Activated T-helper 2 cell treated with anti-CD3 and anti-CD28 coated beads, Interferon-gamma antibody, Interleukin-2, Interleukin-4, amounts not matched to agents 10 μg/mL and 5 μg/mL and 100 μg/mL, durations not matched to agents 14 hours and 24 hours and 36 hours (primary cell): ENCODE measurements at regions not wholly inside any gene's neighbourhood (a gene's known extent, or its start where the extent isn't known, plus 50 kb on each side); places are given as distances from the start of the nearest gene placed in this dataset.
"Not testable (repeated sequence)": the region's sequence is repeated elsewhere in the genome, so short reads cannot be mapped to it uniquely, and the experiment has no call there.

Source experiments
- DNase-seq: peaks from one replicate; pipeline ENCODE4 v3.0.0; 2021; ENCODE audit warnings: low spot score
- H3K27ac Mint-ChIP-seq: one replicate; pipeline ENCODE4 v1.8.0; 2021; ENCODE audit warnings: mixed read lengths
- H3K27me3 Mint-ChIP-seq: one replicate; pipeline ENCODE4 v1.8.0; 2021; ENCODE audit warnings: low read depth, mixed read lengths
- H3K36me3 Mint-ChIP-seq: one replicate; pipeline ENCODE4 v1.8.0; 2021; ENCODE audit warnings: low read depth, mixed read lengths
- H3K4me1 Mint-ChIP-seq: one replicate; pipeline ENCODE4 v1.8.0; 2021; ENCODE audit warnings: low read depth, mixed read lengths
- H3K4me3 Mint-ChIP-seq: one replicate; pipeline ENCODE4 v1.8.0; 2021; ENCODE audit warnings: low read depth, mild to moderate bottlenecking, moderate library complexity, mixed read lengths
- H3K9me3 Mint-ChIP-seq: one replicate; pipeline ENCODE4 v1.8.0; 2021; ENCODE audit warnings: mixed read lengths
- intact Hi-C: fragments of 100-400 bp; cut with micrococcal nuclease; formaldehyde crosslinking; loops from one replicate; pipeline ENCODE4 v1.15.1; 2023

DNA sequence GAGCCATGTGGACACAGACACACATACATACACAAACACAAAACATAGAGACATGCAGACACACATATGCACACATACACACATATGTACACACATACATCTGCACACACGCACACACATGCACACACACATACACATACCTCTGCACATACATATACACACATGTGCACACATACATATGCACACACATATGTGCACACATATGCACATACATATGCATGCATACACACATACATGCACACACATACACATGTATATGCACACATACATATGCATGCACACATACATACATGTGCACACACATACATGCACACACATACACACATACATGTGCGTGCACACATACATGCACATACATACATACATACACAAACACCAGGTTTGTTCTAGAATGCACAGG lies 236.3 kb upstream of the FOXK1 start:
- H3K9me3 Mint-ChIP-seq: peaks cover 28% of the 10 kb centered on the region
- no peaks in the 10 kb centered on the region for H3K36me3 Mint-ChIP-seq

DNA sequence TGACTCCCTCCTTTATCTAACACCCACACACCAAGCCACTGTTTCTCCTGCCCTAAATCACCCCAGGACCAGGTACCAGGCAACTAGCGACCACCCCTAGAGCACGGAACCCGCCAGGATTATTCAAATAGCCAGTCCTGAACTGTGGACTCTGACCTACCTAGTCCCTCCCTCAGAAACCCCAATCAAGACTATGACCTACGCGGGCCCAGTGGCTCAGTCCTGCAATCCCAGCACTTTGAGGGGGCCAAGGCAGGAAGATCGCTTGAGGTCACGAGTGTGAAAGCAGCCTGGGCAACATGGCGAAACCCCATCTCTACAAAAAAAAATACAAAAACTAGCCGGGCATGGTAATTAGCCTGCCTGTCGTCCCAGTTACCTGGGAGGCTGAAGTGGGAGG lies 232.8 kb upstream of the FOXK1 start:
- no peaks in the 10 kb centered on the region for H3K4me1 Mint-ChIP-seq
- intact Hi-C loops: no loop called here
- no peak for DNase-seq
- H3K27me3 Mint-ChIP-seq: no peaks in the 10 kb centered on the region
- no peak overlapping the region for H3K27ac Mint-ChIP-seq
- peaks cover 19% of the 10 kb centered on the region for H3K9me3 Mint-ChIP-seq
- no peaks in the 10 kb centered on the region for H3K36me3 Mint-ChIP-seq
- H3K4me3 Mint-ChIP-seq: no peak overlapping the region

More for the DNA sequence above, 236.3 kb upstream of the FOXK1 start:
- Mint-ChIP-seq H3K27ac (no peak overlapping the region), H3K27me3 (no peaks in the 10 kb centered on the region), H3K4me3 (no peak overlapping the region), H3K4me1 (no peaks in the 10 kb centered on the region)
- no peak for DNase-seq
- intact Hi-C loops: no loop called here

DNA sequence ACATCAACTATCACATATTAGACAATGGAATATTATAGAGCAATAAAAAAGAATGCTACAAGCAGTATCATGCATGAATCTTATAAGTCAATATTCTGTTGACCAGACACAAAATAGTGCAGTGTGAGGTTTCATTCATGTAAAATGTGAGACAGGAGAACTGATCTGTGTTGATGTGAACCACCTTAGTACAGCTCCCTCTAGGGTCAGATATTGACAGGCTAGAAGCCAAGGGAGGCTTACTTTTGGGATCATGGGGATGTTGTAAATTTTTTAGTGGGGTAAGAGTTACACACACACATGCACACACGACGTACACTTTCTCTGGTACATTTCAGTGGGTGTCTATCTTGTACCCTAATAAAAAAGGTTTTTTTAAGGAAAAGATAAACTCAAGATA lies 231.6 kb upstream of the FOXK1 start:
- Mint-ChIP-seq H3K27me3 (no peaks in the 10 kb centered on the region), H3K9me3 (peaks cover 10% of the 10 kb centered on the region), H3K4me1 (no peaks in the 10 kb centered on the region), H3K4me3 (no peak overlapping the region), H3K36me3 (no peaks in the 10 kb centered on the region), H3K27ac (no peak overlapping the region)
- no peak for DNase-seq
- intact Hi-C loops: no loop called here

DNA sequence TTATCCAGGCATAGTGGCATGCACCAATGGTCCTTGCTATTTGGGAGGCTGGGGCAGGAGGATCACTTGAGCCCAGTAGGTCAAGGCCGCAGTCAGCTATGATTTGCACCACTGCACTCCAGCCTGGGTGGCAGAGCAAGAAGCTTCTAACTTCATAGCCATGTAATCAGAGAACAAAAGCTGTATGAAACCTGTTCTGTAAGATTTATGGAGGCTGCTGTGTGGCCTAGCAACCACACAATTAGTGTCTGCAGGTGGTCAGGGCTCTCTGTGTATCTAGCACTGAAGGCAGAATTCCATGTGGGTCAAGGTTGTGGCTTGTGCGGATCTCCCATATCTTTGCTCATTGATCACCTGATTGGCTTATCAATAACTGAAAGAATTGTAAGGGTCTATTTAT lies 221.5 kb upstream of the FOXK1 start:
- no peak overlapping the region for H3K4me3 Mint-ChIP-seq
- no peaks in the 10 kb centered on the region for H3K27me3 Mint-ChIP-seq
- no peak overlapping the region for H3K27ac Mint-ChIP-seq
- no peak for DNase-seq
- H3K4me1 Mint-ChIP-seq: no peaks in the 10 kb centered on the region
- peaks cover 9% of the 10 kb centered on the region for H3K9me3 Mint-ChIP-seq
- no peaks in the 10 kb centered on the region for H3K36me3 Mint-ChIP-seq
- intact Hi-C loops: no loop called here

GRCh38 chr7:4461531-4461930 lies 220.6 kb upstream of the FOXK1 start:
- Mint-ChIP-seq H3K4me1 (no peaks in the 10 kb centered on the region), H3K9me3 (peaks cover 10% of the 10 kb centered on the region), H3K27ac (no peak overlapping the region), H3K36me3 (no peaks in the 10 kb centered on the region), H3K27me3 (no peaks in the 10 kb centered on the region), H3K4me3 (no peak overlapping the region)
- intact Hi-C loops: no loop called here
- DNase-seq: no peak

GRCh38 chr7:4468320-4469102 lies 213.6 kb upstream of the FOXK1 start:
- H3K27me3 Mint-ChIP-seq: no peaks in the 10 kb centered on the region
- no peak for DNase-seq
- H3K4me3 Mint-ChIP-seq: no peak overlapping the region
- intact Hi-C loops: no loop called here
- no peak overlapping the region for H3K27ac Mint-ChIP-seq
- no peaks in the 10 kb centered on the region for H3K4me1 Mint-ChIP-seq
- peaks cover 14% of the 10 kb centered on the region for H3K9me3 Mint-ChIP-seq
- H3K36me3 Mint-ChIP-seq: no peaks in the 10 kb centered on the region

GRCh38 chr7:4470246-4470645 lies 211.8 kb upstream of the FOXK1 start:
- intact Hi-C loops: no loop called here
- Mint-ChIP-seq H3K36me3 (no peaks in the 10 kb centered on the region), H3K9me3 (peaks cover 8% of the 10 kb centered on the region), H3K4me1 (no peaks in the 10 kb centered on the region), H3K4me3 (no peak overlapping the region), H3K27ac (no peak overlapping the region), H3K27me3 (no peaks in the 10 kb centered on the region)
- no peak for DNase-seq

GRCh38 chr7:4472728-4473127 lies 209.4 kb upstream of the FOXK1 start:
- Mint-ChIP-seq H3K4me1 (no peaks in the 10 kb centered on the region), H3K36me3 (no peaks in the 10 kb centered on the region), H3K27ac (no peak overlapping the region), H3K4me3 (no peak overlapping the region), H3K27me3 (no peaks in the 10 kb centered on the region), H3K9me3 (peaks cover 3% of the 10 kb centered on the region)
- no peak for DNase-seq
- intact Hi-C loops: no loop called here

- no peaks in the 10 kb centered on the region for H3K36me3 Mint-ChIP-seq
- intact Hi-C loops: no loop called here
- no peaks in the 10 kb centered on the region for H3K27me3 Mint-ChIP-seq
- no peak overlapping the region for H3K27ac Mint-ChIP-seq
- no peaks in the 10 kb centered on the region for H3K4me1 Mint-ChIP-seq
- no peak overlapping the region for H3K4me3 Mint-ChIP-seq
- no peak for DNase-seq
- peaks cover 10% of the 10 kb centered on the region for H3K9me3 Mint-ChIP-seq
Observed at GRCh38 chr7:4479367-4480039, 202.6 kb upstream of the FOXK1 start.

- intact Hi-C loops, H3K27ac Mint-ChIP-seq, H3K27me3 Mint-ChIP-seq, H3K36me3 Mint-ChIP-seq, H3K4me1 Mint-ChIP-seq, DNase-seq, H3K4me3 Mint-ChIP-seq: not testable (repeated sequence)
- H3K9me3 Mint-ChIP-seq: peaks cover 10% of the 10 kb centered on the region
Observed at GRCh38 chr7:4480131-4480530, 202.0 kb upstream of the FOXK1 start.

- intact Hi-C loops: no loop called here
Observed at GRCh38 chr7:4483851-4484250, 198.2 kb upstream of the FOXK1 start.

DNA sequence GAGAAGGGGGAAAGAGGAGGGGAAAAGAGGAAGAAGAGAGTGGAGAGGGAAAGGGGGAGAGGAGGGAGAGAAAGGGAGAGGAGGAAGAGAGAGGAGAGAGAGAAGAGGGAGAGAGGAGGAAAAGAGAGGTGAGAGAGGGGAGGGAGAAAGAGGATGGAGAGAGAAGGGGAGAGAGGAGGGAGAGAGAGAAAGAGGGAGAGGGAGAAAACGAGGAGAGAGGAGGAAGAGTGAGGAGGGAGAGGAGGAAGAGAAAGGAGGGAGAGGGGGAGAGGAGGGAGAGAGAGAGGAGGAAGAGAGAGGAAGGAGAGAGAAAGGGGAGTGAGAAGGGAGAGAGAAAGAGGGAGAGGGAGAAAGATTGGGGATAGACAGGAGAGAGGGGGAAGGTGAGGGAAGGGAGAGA lies 197.6 kb upstream of the FOXK1 start:
- peaks cover 10% of the 10 kb centered on the region for H3K9me3 Mint-ChIP-seq
- no peaks in the 10 kb centered on the region for H3K36me3 Mint-ChIP-seq
- intact Hi-C loops: no loop called here
- DNase-seq: no peak
- no peak overlapping the region for H3K27ac Mint-ChIP-seq
- H3K4me3 Mint-ChIP-seq: no peak overlapping the region
- no peaks in the 10 kb centered on the region for H3K4me1 Mint-ChIP-seq
- no peaks in the 10 kb centered on the region for H3K27me3 Mint-ChIP-seq

More at GRCh38 chr7:4483851-4484250, 198.2 kb upstream of the FOXK1 start:
- H3K27me3 Mint-ChIP-seq: no peaks in the 10 kb centered on the region
- peaks cover 10% of the 10 kb centered on the region for H3K9me3 Mint-ChIP-seq
- H3K36me3 Mint-ChIP-seq: no peaks in the 10 kb centered on the region
- no peak overlapping the region for H3K4me3 Mint-ChIP-seq
- no peak for DNase-seq
- no peaks in the 10 kb centered on the region for H3K4me1 Mint-ChIP-seq
- no peak overlapping the region for H3K27ac Mint-ChIP-seq

- intact Hi-C loops: no loop called here
- no peak overlapping the region for H3K27ac Mint-ChIP-seq
- peaks cover 10% of the 10 kb centered on the region for H3K9me3 Mint-ChIP-seq
- no peaks in the 10 kb centered on the region for H3K27me3 Mint-ChIP-seq
- no peak for DNase-seq
- no peaks in the 10 kb centered on the region for H3K4me1 Mint-ChIP-seq
- no peaks in the 10 kb centered on the region for H3K36me3 Mint-ChIP-seq
- H3K4me3 Mint-ChIP-seq: no peak overlapping the region
Observed at GRCh38 chr7:4486907-4487306, 195.2 kb upstream of the FOXK1 start.
